Calu3 (cell line): ENCODE measurements at regions not wholly inside any gene's neighbourhood (a gene's known extent, or its start where the extent isn't known, plus 50 kb on each side); places are given as distances from the start of the nearest gene placed in this dataset.
"Not testable (repeated sequence)": the region's sequence is repeated elsewhere in the genome, so short reads cannot be mapped to it uniquely, and the experiment has no call there.

Experiments used
- BruUV-seq: library from RNA; stranded (reverse); fragments of 400-500 nt; replicated peaks from 2 replicates; lab custom pipeline; 2021; lab: Mats Ljungman, UMichigan
- CTCF ChIA-PET: fragments of 300-600 bp; sonication (Branson Sonifier 250); formaldehyde crosslinking; loops from one replicate; lab custom pipeline; 2022; ENCODE audit warnings: antibody characterized with exemption; lab: Charles Lee
- DNase-seq: peaks from one replicate; pipeline ENCODE4 v3.0.0; 2022
- H3K27ac Mint-ChIP-seq: one replicate; pipeline ENCODE4 v1.8.0; 2022; ENCODE audit warnings: mixed read lengths; ENCODE audit not compliant: unreplicated experiment
- H3K27me3 Mint-ChIP-seq: one replicate; pipeline ENCODE4 v1.8.0; 2022; ENCODE audit warnings: mixed read lengths; ENCODE audit not compliant: unreplicated experiment
- H3K36me3 Mint-ChIP-seq: one replicate; pipeline ENCODE4 v1.8.0; 2022; ENCODE audit warnings: mild to moderate bottlenecking, moderate library complexity, mixed read lengths; ENCODE audit not compliant: insufficient read depth, unreplicated experiment
- H3K4me1 Mint-ChIP-seq: one replicate; pipeline ENCODE4 v1.8.0; 2022; ENCODE audit warnings: mild to moderate bottlenecking, low read depth, mixed read lengths; ENCODE audit not compliant: unreplicated experiment
- H3K4me3 Mint-ChIP-seq: one replicate; pipeline ENCODE4 v1.8.0; 2022; ENCODE audit warnings: mild to moderate bottlenecking, low read depth, moderate library complexity, mixed read lengths; ENCODE audit not compliant: unreplicated experiment
- H3K9me3 Mint-ChIP-seq: one replicate; pipeline ENCODE4 v1.8.0; 2022; ENCODE audit warnings: low read depth, mixed read lengths; ENCODE audit not compliant: unreplicated experiment
- intact Hi-C: fragments of 100-400 bp; cut with micrococcal nuclease; formaldehyde crosslinking; loops from one replicate; pipeline ENCODE4 v1.10.0; 2022; ENCODE audit not compliant: unreplicated experiment
- TF ChIP-seq, protein P1 (sequence below): fragments of 200-600 bp; IDR thresholded peaks from one replicate; pipeline ENCODE4 v1.8.0; 2022; ENCODE audit warnings: antibody characterized with exemption; ENCODE audit not compliant: unreplicated experiment

DNA sequence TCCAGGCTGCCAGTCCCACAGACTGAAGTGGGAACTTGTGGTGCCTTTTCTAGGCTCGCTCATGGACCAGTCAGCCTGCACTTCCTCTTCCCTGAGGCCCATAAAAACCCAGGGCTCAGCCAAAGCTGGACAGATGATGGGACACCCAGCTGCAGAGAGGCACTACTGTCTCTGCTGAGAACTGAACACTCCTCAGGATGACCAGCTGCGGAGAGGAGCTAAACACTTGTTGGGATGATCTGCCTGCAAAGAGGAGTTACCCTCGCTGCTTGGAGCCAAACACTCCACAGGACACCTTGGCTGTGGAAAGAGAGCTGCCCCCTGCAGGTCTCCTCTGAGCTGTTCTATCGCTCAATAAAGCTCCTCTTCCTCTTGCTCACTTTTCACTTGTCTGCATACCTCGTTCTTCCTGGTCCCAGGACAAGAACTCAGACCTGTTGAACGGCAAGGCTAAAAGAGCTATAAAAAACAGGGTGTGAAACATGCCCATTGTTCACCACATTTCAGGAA lies 465.5 kb downstream of the GUCY1A2 start:
- CTCF ChIA-PET: no interaction called here
- BruUV-seq: no TSS peak
- Mint-ChIP-seq H3K9me3 (no peaks in the 10 kb centered on the region), H3K36me3 (no peaks in the 10 kb centered on the region), H3K27me3 (no peaks in the 10 kb centered on the region), H3K4me3 (no peak overlapping the region), H3K27ac (no peak overlapping the region), H3K4me1 (no peaks in the 10 kb centered on the region)
- intact Hi-C loops: no loop called here
- DNase-seq: no peak
- TF ChIP-seq, protein P1, sequence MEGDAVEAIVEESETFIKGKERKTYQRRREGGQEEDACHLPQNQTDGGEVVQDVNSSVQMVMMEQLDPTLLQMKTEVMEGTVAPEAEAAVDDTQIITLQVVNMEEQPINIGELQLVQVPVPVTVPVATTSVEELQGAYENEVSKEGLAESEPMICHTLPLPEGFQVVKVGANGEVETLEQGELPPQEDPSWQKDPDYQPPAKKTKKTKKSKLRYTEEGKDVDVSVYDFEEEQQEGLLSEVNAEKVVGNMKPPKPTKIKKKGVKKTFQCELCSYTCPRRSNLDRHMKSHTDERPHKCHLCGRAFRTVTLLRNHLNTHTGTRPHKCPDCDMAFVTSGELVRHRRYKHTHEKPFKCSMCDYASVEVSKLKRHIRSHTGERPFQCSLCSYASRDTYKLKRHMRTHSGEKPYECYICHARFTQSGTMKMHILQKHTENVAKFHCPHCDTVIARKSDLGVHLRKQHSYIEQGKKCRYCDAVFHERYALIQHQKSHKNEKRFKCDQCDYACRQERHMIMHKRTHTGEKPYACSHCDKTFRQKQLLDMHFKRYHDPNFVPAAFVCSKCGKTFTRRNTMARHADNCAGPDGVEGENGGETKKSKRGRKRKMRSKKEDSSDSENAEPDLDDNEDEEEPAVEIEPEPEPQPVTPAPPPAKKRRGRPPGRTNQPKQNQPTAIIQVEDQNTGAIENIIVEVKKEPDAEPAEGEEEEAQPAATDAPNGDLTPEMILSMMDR: no peak

DNA sequence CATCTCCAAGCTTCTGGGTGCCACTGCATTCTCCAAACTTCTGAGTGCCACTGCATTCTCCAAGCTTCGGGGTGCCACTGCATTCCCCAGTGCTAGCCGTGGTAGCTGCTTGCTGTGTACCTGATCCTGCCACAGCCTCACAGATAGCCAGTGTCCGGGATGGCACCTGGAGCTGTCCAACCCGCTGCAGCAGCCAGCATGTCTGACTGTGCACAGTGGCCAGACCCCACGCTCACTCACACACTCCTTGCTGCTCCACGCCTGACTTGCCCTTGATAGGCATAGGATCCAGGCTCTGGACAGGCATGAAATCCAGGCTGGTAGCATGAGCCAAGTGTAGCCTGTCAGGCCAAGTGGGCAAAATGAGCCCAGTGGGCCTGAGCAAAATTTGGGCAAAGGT lies 465.0 kb downstream of the GUCY1A2 start:
- H3K9me3 Mint-ChIP-seq: no peaks in the 10 kb centered on the region
- intact Hi-C loops: no loop called here
- CTCF ChIA-PET: no interaction called here
- H3K36me3 Mint-ChIP-seq: no peaks in the 10 kb centered on the region
- no peaks in the 10 kb centered on the region for H3K4me1 Mint-ChIP-seq
- no peak overlapping the region for H3K27ac Mint-ChIP-seq
- H3K27me3 Mint-ChIP-seq: no peaks in the 10 kb centered on the region
- no peak for DNase-seq
- no peak overlapping the region for H3K4me3 Mint-ChIP-seq
- TF ChIP-seq, protein P1: no peak
- no TSS peak for BruUV-seq

DNA sequence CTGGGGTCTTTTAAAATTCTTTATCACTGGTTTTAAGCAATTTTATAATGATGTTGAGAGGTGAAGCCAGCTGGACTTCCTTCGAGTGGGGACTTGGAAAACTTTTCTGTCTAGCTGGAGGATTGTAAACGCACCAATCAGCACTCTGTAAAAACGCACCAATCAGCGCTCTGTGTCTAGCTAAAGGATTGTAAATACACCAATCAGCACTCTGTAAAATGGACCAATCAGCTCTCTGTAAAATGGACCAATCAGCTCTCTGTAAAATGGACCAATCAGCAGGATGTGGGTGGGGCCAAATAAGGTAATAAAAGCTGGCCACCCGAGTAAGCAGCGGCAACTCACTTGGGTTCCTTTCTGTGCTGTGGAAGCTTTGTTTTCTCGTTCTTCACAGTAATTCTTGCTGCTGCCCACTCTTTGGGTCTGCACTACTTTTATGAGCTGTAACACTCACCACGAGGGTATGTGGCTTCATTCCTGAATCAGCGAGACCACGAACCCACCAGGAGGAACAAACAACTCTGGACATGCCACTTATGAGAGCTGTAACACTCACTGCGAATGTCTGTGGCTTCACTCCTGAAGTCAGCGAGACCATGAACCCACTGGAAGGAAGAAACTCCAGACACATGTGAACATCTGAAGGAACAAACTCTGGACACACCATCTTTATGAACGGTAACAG lies 462.6 kb downstream of the GUCY1A2 start:
- intact Hi-C loops, H3K27ac Mint-ChIP-seq: not testable (repeated sequence)

DNA sequence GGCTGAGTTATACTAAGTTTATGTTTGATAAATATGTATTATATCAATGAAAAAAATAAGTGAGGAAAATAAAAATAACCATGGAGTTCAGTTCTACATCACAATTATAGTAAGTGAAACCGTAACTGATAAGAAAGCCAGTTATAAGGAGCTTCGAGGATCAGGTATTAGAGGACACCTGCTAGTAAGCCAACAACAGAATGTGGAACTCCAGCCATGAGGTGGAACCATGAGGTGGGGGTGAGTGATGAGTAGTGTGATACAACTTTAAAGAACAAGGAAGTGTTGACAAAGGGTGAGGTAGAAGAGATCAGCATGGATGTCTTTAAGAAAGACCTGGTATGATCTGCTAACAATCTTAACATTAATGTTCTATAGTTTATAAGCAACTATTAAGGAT lies 452.9 kb downstream of the GUCY1A2 start:
- DNase-seq: no peak
- Mint-ChIP-seq H3K27me3 (no peaks in the 10 kb centered on the region), H3K36me3 (no peaks in the 10 kb centered on the region), H3K4me3 (no peak overlapping the region), H3K4me1 (no peaks in the 10 kb centered on the region), H3K9me3 (peaks cover 20% of the 10 kb centered on the region), H3K27ac (no peak overlapping the region)
- CTCF ChIA-PET: no interaction called here
- intact Hi-C loops: no loop called here
- TF ChIP-seq, protein P1: no peak
- no TSS peak for BruUV-seq

More for the DNA sequence above, 462.6 kb downstream of the GUCY1A2 start:
- DNase-seq, H3K36me3 Mint-ChIP-seq, H3K4me1 Mint-ChIP-seq, H3K4me3 Mint-ChIP-seq, CTCF ChIA-PET, H3K27me3 Mint-ChIP-seq, H3K9me3 Mint-ChIP-seq, BruUV-seq: not testable (repeated sequence)

DNA sequence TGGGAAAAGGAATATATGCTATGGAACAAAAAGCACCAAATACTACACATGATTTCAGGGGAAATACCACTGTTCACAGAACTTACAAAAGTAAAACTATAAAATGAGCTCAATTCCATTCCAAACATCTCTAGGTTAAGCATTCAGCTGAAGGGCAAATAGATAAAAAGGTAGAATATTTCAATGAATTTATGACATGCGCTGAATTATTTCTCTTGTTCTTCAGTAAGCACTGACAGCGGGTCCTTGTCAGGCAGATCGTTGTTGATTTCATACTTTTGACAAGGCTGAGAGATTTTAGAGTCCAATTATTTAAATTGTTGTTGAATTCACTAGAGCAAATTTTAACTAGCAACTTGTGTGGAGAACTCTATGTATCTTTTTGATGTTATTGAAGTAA lies 449.6 kb downstream of the GUCY1A2 start:
- CTCF ChIA-PET: no interaction called here
- peaks cover 13% of the 10 kb centered on the region for H3K9me3 Mint-ChIP-seq

DNA sequence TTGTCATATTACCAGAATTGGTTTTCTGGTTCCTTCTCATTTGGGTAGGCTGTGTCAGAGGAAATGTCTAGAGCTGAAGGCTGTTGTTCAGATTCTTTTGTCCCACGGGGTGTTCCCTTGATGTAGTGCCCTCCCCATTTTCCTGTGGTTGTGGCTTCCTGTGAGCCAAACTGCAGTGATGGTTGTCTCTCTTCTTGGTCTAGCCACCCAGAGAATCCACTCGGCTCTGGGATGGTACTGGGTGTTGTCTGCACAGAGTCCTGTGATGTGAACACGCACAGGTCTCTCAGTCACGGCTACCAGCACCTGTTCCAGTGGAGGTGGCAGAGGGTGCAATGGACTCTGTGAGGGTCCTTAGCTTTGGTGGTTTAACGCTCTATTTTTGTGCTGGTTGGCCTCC lies 440.9 kb downstream of the GUCY1A2 start:
- intact Hi-C loops, H3K27ac Mint-ChIP-seq, H3K4me3 Mint-ChIP-seq, DNase-seq, H3K4me1 Mint-ChIP-seq, BruUV-seq, H3K36me3 Mint-ChIP-seq, H3K27me3 Mint-ChIP-seq: not testable (repeated sequence)
- CTCF ChIA-PET: interaction anchor here (0.8 kb wide), 1 partner anchor 8 kb away, joined by 3 read pairs; no protein-coding TSS in a partner anchor
- peaks cover 11% of the 10 kb centered on the region for H3K9me3 Mint-ChIP-seq

More for the DNA sequence above, 449.6 kb downstream of the GUCY1A2 start:
- no peak overlapping the region for H3K4me3 Mint-ChIP-seq
- TF ChIP-seq, protein P1: no peak
- intact Hi-C loops: no loop called here
- BruUV-seq: no TSS peak
- no peaks in the 10 kb centered on the region for H3K36me3 Mint-ChIP-seq
- no peak overlapping the region for H3K27ac Mint-ChIP-seq
- no peaks in the 10 kb centered on the region for H3K4me1 Mint-ChIP-seq
- no peaks in the 10 kb centered on the region for H3K27me3 Mint-ChIP-seq
- no peak for DNase-seq
